Panc1 (cell line): ENCODE measurements at regions not wholly inside any gene's neighbourhood (a gene's known extent, or its start where the extent isn't known, plus 50 kb on each side); places are given as distances from the start of the nearest gene placed in this dataset.

Experiments used
- ATAC-seq: fragments of 200-7000 bp; cut with Tn5 transposase; 2 replicates; pipeline ENCODE4 v1.9.1; 2020; ENCODE audit warnings: mild to moderate bottlenecking, moderate library complexity
- BruUV-seq: library from RNA; stranded (reverse); fragments of 400-500 nt; replicated peaks from 2 replicates; lab custom pipeline; 2021; lab: Mats Ljungman, UMichigan
- CTCF ChIA-PET: fragments of 300-600 bp; sonication (Branson Sonifier 250); formaldehyde crosslinking; loops from one replicate; lab custom pipeline; 2022; ENCODE audit warnings: antibody characterized with exemption; lab: Charles Lee
- POLR2A ChIA-PET: fragments of 300-600 bp; sonication (Branson Sonifier 250); formaldehyde crosslinking; loops from one replicate; lab custom pipeline; 2022; ENCODE audit warnings: antibody characterized with exemption; lab: Charles Lee
- DNase-seq: peaks from one replicate; pipeline ENCODE4 v3.0.0-alpha.2; 2010; ENCODE audit warnings: low read depth, low spot score
- H3K27ac ChIP-seq: 2 replicates; pipeline ENCODE4 v1.5.1; 2011; ENCODE audit warnings: mild to moderate bottlenecking, low read length, inconsistent platforms
- H3K27me3 ChIP-seq: fragments of 200-500 bp; sonication (Bioruptor generic); 2 replicates; pipeline ENCODE4 v1.6.0; 2014; ENCODE audit warnings: low read length, inconsistent platforms; ENCODE audit not compliant: control insufficient read depth, insufficient read depth
- H3K36me3 ChIP-seq: fragments of 200-500 bp; sonication (Bioruptor generic); 2 replicates; pipeline ENCODE4 v1.5.1; 2014; ENCODE audit warnings: inconsistent platforms, mild to moderate bottlenecking, low read length, moderate library complexity; ENCODE audit not compliant: control insufficient read depth, insufficient read depth
- H3K4me1 ChIP-seq: 2 replicates; pipeline ENCODE4 v1.5.1; 2011; ENCODE audit warnings: inconsistent platforms, mild to moderate bottlenecking, low read length, moderate library complexity; ENCODE audit not compliant: control insufficient read depth, insufficient read depth
- H3K4me3 ChIP-seq, 2 experiments: 2 replicates each; pipeline ENCODE4 v1.5.1; 2011 to 2012; ENCODE audit warnings: low read depth in 2 of 2, low read length in 2 of 2, mild to moderate bottlenecking in 2 of 2, inconsistent platforms in 1 of 2, moderate library complexity in 1 of 2
- H3K9me3 ChIP-seq: fragments of 200-500 bp; sonication (Bioruptor generic); 2 replicates; pipeline ENCODE4 v1.5.1; 2014; ENCODE audit warnings: low read depth, mild to moderate bottlenecking, inconsistent platforms, low read length, moderate library complexity; ENCODE audit not compliant: control insufficient read depth, insufficient read depth
- POLR2AphosphoS5 ChIP-seq: IDR thresholded peaks from 2 replicates; pipeline ENCODE4 v1.6.1; 2012; ENCODE audit warnings: mild to moderate bottlenecking, low read depth, low read length, moderate library complexity
- SIN3A ChIP-seq: IDR thresholded peaks from 2 replicates; pipeline ENCODE4 v1.6.1; 2012; ENCODE audit warnings: low read depth, mild to moderate bottlenecking, low read length, moderate library complexity, borderline replicate concordance; ENCODE audit not compliant: insufficient read depth
- TCF7L2 ChIP-seq: IDR thresholded peaks from 2 replicates; pipeline ENCODE4 v1.6.1; 2011; ENCODE audit warnings: mild to moderate bottlenecking, low read depth, low read length, inconsistent platforms
- in situ Hi-C: cut with HindIII; loops from 2 replicates; pipeline ENCODE4 v1.10.0; 2016; ENCODE audit warnings: low sequenced_read_pairs, low pct_unique_long_range_greater_than_20kb
- intact Hi-C: fragments of 100-400 bp; cut with micrococcal nuclease; formaldehyde crosslinking; loops from one replicate; pipeline ENCODE4 v1.10.0; 2022; ENCODE audit not compliant: unreplicated experiment
- TF ChIP-seq, protein P1 (sequence below), 2 experiments: IDR thresholded peaks; 2 replicates each; pipeline ENCODE4 v1.6.1; 2011 to 2012; ENCODE audit warnings: low read depth in 2 of 2, control low read depth in 1 of 2, low read length in 1 of 2, mild to moderate bottlenecking in 1 of 2, moderate library complexity in 1 of 2; ENCODE audit not compliant: insufficient read depth in 1 of 2
- TF ChIP-seq, protein P2 (sequence below): fragments of 450-650 bp; IDR thresholded peaks from 2 replicates; pipeline ENCODE4 v1.5.1; 2017; ENCODE audit warnings: mild to moderate bottlenecking

DNA sequence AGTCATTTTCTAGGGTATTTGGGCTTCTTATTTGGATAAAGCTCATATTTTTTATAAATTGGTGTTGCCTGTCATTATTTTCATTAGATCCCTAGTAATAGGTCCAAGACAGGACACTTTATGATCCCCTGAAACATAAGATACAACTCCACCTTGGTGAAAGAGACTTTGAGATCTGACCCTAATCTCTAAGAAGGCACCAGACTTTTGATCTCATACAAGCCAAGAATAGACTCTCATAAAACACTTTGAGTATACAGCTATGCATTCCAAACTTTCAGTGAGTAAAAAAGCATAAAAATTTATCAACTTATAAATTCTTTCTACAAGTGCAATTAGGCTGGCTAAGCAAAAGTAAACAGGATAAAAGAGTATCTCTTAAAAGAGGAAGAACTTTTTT is 451.2 kb downstream of the MN1 start:
- H3K27me3 ChIP-seq: no peaks in the 10 kb centered on the region; the same call in 1 of the 2 replicates
- no peak overlapping the region for H3K4me3 ChIP-seq
- no peak overlapping the region for H3K27ac ChIP-seq
- POLR2A ChIA-PET: no interaction called here
- H3K4me1 ChIP-seq: no peaks in the 10 kb centered on the region
- TF ChIP-seq, protein P1, sequence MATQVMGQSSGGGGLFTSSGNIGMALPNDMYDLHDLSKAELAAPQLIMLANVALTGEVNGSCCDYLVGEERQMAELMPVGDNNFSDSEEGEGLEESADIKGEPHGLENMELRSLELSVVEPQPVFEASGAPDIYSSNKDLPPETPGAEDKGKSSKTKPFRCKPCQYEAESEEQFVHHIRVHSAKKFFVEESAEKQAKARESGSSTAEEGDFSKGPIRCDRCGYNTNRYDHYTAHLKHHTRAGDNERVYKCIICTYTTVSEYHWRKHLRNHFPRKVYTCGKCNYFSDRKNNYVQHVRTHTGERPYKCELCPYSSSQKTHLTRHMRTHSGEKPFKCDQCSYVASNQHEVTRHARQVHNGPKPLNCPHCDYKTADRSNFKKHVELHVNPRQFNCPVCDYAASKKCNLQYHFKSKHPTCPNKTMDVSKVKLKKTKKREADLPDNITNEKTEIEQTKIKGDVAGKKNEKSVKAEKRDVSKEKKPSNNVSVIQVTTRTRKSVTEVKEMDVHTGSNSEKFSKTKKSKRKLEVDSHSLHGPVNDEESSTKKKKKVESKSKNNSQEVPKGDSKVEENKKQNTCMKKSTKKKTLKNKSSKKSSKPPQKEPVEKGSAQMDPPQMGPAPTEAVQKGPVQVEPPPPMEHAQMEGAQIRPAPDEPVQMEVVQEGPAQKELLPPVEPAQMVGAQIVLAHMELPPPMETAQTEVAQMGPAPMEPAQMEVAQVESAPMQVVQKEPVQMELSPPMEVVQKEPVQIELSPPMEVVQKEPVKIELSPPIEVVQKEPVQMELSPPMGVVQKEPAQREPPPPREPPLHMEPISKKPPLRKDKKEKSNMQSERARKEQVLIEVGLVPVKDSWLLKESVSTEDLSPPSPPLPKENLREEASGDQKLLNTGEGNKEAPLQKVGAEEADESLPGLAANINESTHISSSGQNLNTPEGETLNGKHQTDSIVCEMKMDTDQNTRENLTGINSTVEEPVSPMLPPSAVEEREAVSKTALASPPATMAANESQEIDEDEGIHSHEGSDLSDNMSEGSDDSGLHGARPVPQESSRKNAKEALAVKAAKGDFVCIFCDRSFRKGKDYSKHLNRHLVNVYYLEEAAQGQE (IDR thresholded peaks at IDR 0.05; ENCODE audit: insufficient read depth in 1 of 2, low read depth in 2 of 2, low read length in 1 of 2): no peak
- no peak for TF ChIP-seq SIN3A
- TF ChIP-seq, protein P2, sequence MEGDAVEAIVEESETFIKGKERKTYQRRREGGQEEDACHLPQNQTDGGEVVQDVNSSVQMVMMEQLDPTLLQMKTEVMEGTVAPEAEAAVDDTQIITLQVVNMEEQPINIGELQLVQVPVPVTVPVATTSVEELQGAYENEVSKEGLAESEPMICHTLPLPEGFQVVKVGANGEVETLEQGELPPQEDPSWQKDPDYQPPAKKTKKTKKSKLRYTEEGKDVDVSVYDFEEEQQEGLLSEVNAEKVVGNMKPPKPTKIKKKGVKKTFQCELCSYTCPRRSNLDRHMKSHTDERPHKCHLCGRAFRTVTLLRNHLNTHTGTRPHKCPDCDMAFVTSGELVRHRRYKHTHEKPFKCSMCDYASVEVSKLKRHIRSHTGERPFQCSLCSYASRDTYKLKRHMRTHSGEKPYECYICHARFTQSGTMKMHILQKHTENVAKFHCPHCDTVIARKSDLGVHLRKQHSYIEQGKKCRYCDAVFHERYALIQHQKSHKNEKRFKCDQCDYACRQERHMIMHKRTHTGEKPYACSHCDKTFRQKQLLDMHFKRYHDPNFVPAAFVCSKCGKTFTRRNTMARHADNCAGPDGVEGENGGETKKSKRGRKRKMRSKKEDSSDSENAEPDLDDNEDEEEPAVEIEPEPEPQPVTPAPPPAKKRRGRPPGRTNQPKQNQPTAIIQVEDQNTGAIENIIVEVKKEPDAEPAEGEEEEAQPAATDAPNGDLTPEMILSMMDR: no peak
- TF ChIP-seq TCF7L2: no peak
- no peak for TF ChIP-seq POLR2AphosphoS5
- H3K9me3 ChIP-seq: no peaks in the 10 kb centered on the region
- ATAC-seq: no peak
- in situ Hi-C loops (no loop called here), intact Hi-C loops (no loop called here)
- DNase-seq: no peak
- no peaks in the 10 kb centered on the region for H3K36me3 ChIP-seq
- BruUV-seq: no TSS peak
- CTCF ChIA-PET: no interaction called here

DNA sequence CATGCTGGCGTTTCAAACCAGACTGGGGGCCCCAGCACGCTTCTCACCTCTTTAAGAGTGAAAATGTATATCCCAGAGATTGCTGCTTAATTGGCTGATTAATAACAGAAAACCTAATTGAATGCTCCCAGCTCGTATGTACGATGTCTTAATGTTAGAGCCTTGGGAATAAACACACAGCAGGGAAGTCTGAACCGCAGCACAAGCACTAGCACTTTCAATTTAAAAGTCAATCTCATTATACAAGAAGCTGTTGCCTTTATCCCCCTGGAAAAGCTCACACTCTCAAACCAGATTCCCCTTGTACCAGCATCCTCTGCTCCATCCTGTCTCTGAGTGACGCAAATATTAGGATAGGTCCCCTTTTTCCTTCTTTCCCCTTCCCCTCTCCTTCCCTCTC is 449.1 kb downstream of the MN1 start:
- ATAC-seq: no peak
- Histone ChIP-seq H3K4me1 (no peaks in the 10 kb centered on the region), H3K4me3 (no peak overlapping the region), H3K27me3 (no peaks in the 10 kb centered on the region; the same call in 1 of the 2 replicates), H3K36me3 (no peaks in the 10 kb centered on the region), H3K9me3 (no peaks in the 10 kb centered on the region), H3K27ac (no peak overlapping the region)
- intact Hi-C loops: no loop called here
- no TSS peak for BruUV-seq
- POLR2A ChIA-PET: no interaction called here
- TF ChIP-seq POLR2AphosphoS5 (no peak), TCF7L2 (no peak), SIN3A (no peak)
- TF ChIP-seq, protein P1 (IDR thresholded peaks at IDR 0.05; ENCODE audit: insufficient read depth in 1 of 2, low read depth in 2 of 2, low read length in 1 of 2): no peak
- TF ChIP-seq, protein P2: no peak
- in situ Hi-C loops: no loop called here
- no peak for DNase-seq
- CTCF ChIA-PET: no interaction called here
